ENCODE measurements at regions not wholly inside any gene's neighbourhood (a gene's known extent, or its start where the extent isn't known, plus 50 kb on each side); places are given as distances from the start of the nearest gene placed in this dataset.

DNA sequence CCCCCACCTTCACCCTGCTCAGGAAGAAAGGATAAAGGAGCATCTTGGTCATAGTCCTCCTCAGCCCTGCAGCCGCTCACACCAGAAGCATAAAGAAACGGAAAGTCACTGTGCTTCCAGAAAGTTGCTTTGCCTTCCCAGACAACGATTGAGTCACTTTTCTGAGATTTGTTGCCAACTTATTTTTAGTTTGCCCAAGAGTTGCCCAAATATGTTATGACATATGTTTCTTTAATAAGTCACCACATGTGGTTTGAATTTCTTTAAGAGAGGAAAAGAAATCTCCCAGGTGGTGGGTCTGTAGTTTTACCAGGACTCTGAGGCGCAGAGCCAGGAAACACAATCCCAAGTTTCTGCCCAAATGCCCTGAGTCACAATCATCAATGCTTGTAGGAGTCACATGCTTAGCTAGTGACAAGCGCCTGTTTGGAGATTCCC lies 63.4 kb upstream of the LRCH1 start:
- TF ChIP-seq EGR1 (IDR thresholded peaks at IDR 0.05) (no peak), CREB1 (IDR thresholded peaks at IDR 0.05; ENCODE audit: low read depth) (no peak), EP300 (IDR thresholded peaks at IDR 0.05; ENCODE audit: borderline replicate concordance) (no peak), FOXM1 (IDR thresholded peaks at IDR 0.05; ENCODE audit: borderline replicate concordance, low read depth) (no peak), TCF12 (IDR thresholded peaks at IDR 0.05; ENCODE audit: low read depth) (no peak), TAF1 (IDR thresholded peaks at IDR 0.05; ENCODE audit: low read depth) (no peak), YY1 (IDR thresholded peaks at IDR 0.05; ENCODE audit: low read depth) (no peak), NFIC (IDR thresholded peaks at IDR 0.05) (no peak)
- TF ChIP-seq, protein P1, sequence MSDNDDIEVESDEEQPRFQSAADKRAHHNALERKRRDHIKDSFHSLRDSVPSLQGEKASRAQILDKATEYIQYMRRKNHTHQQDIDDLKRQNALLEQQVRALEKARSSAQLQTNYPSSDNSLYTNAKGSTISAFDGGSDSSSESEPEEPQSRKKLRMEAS (IDR thresholded peaks at IDR 0.05): no peak
- TF ChIP-seq, protein P2, sequence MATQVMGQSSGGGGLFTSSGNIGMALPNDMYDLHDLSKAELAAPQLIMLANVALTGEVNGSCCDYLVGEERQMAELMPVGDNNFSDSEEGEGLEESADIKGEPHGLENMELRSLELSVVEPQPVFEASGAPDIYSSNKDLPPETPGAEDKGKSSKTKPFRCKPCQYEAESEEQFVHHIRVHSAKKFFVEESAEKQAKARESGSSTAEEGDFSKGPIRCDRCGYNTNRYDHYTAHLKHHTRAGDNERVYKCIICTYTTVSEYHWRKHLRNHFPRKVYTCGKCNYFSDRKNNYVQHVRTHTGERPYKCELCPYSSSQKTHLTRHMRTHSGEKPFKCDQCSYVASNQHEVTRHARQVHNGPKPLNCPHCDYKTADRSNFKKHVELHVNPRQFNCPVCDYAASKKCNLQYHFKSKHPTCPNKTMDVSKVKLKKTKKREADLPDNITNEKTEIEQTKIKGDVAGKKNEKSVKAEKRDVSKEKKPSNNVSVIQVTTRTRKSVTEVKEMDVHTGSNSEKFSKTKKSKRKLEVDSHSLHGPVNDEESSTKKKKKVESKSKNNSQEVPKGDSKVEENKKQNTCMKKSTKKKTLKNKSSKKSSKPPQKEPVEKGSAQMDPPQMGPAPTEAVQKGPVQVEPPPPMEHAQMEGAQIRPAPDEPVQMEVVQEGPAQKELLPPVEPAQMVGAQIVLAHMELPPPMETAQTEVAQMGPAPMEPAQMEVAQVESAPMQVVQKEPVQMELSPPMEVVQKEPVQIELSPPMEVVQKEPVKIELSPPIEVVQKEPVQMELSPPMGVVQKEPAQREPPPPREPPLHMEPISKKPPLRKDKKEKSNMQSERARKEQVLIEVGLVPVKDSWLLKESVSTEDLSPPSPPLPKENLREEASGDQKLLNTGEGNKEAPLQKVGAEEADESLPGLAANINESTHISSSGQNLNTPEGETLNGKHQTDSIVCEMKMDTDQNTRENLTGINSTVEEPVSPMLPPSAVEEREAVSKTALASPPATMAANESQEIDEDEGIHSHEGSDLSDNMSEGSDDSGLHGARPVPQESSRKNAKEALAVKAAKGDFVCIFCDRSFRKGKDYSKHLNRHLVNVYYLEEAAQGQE (IDR thresholded peaks at IDR 0.05; ENCODE audit: low read depth): no peak
- TF ChIP-seq, protein P3, sequence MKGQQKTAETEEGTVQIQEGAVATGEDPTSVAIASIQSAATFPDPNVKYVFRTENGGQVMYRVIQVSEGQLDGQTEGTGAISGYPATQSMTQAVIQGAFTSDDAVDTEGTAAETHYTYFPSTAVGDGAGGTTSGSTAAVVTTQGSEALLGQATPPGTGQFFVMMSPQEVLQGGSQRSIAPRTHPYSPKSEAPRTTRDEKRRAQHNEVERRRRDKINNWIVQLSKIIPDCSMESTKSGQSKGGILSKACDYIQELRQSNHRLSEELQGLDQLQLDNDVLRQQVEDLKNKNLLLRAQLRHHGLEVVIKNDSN (IDR thresholded peaks at IDR 0.05): no peak
